Activated CD8-positive, alpha-beta T cell treated with anti-CD3 and anti-CD28 coated beads for 36 hours (primary cell): ENCODE measurements at regions not wholly inside any gene's neighbourhood (a gene's known extent, or its start where the extent isn't known, plus 50 kb on each side); places are given as distances from the start of the nearest gene placed in this dataset.

Source experiments
- ATAC-seq: fragments of 200-7000 bp; cut with Tn5 transposase; one replicate; pipeline ENCODE4 v1.10.0; 2021; ENCODE audit warnings: mild to moderate bottlenecking, moderate library complexity
- CTCF ChIA-PET: fragments of 350-600 bp; sonication (Branson Sonifier 250); formaldehyde crosslinking; loops from one replicate; lab custom pipeline; 2021; ENCODE audit warnings: antibody characterized with exemption; lab: Charles Lee
- POLR2A ChIA-PET: fragments of 350-600 bp; sonication (Branson Sonifier 250); formaldehyde crosslinking; loops from one replicate; lab custom pipeline; 2021; ENCODE audit warnings: antibody characterized with exemption; lab: Charles Lee
- DNase-seq: peaks from one replicate; pipeline ENCODE4 v3.0.0-alpha.2; 2020
- H3K27ac Mint-ChIP-seq: one replicate; pipeline ENCODE4 v1.8.0; 2021; ENCODE audit warnings: mild to moderate bottlenecking, mixed read lengths
- H3K27me3 Mint-ChIP-seq: one replicate; pipeline ENCODE4 v1.8.0; 2021; ENCODE audit warnings: mixed read lengths
- H3K36me3 Mint-ChIP-seq: one replicate; pipeline ENCODE4 v1.8.0; 2021; ENCODE audit warnings: low read depth, mixed read lengths
- H3K4me1 Mint-ChIP-seq: one replicate; pipeline ENCODE4 v1.8.0; 2021; ENCODE audit warnings: low read depth, mixed read lengths
- H3K4me3 Mint-ChIP-seq: one replicate; pipeline ENCODE4 v1.8.0; 2021; ENCODE audit warnings: mild to moderate bottlenecking, moderate library complexity, mixed read lengths
- H3K9me3 Mint-ChIP-seq: one replicate; pipeline ENCODE4 v1.8.0; 2021; ENCODE audit warnings: mixed read lengths
- CTCF ChIP-seq: fragments of 200-600 bp; IDR thresholded peaks from one replicate; pipeline ENCODE4 v1.8.0; 2022; ENCODE audit warnings: antibody characterized with exemption, mild to moderate bottlenecking
- intact Hi-C: fragments of 100-400 bp; cut with micrococcal nuclease; formaldehyde crosslinking; loops from one replicate; pipeline ENCODE4 v1.10.0; 2022

GRCh38 chr20:10798811-10799210 is 125.0 kb upstream of the JAG1 start:
- TF ChIP-seq CTCF: no peak
- no peaks in the 10 kb centered on the region for H3K36me3 Mint-ChIP-seq
- peaks cover 1% of the 10 kb centered on the region for H3K27me3 Mint-ChIP-seq
- DNase-seq: no peak
- H3K27ac Mint-ChIP-seq: no peak overlapping the region
- intact Hi-C loops: no loop called here
- H3K4me1 Mint-ChIP-seq: no peaks in the 10 kb centered on the region
- ChIA-PET POLR2A (no interaction called here), CTCF (no interaction called here)
- no peak for ATAC-seq
- H3K4me3 Mint-ChIP-seq: no peak overlapping the region
- H3K9me3 Mint-ChIP-seq: no peaks in the 10 kb centered on the region

GRCh38 chr20:10799735-10800134 is 125.9 kb upstream of the JAG1 start:
- no peak for ATAC-seq
- Mint-ChIP-seq H3K9me3 (no peaks in the 10 kb centered on the region), H3K4me1 (no peaks in the 10 kb centered on the region), H3K27me3 (peaks cover 1% of the 10 kb centered on the region), H3K27ac (no peak overlapping the region), H3K36me3 (no peaks in the 10 kb centered on the region), H3K4me3 (no peak overlapping the region)
- POLR2A ChIA-PET: no interaction called here
- CTCF ChIA-PET: no interaction called here
- intact Hi-C loops: no loop called here
- TF ChIP-seq CTCF: no peak
- no peak for DNase-seq

- DNase-seq (no peak), ATAC-seq (no peak)
- CTCF ChIA-PET: no interaction called here
- Mint-ChIP-seq H3K4me1 (no peaks in the 10 kb centered on the region), H3K27ac (no peak overlapping the region), H3K4me3 (no peak overlapping the region), H3K27me3 (peaks cover 1% of the 10 kb centered on the region), H3K36me3 (no peaks in the 10 kb centered on the region), H3K9me3 (no peaks in the 10 kb centered on the region)
- intact Hi-C loops: no loop called here
- POLR2A ChIA-PET: no interaction called here
- no peak for TF ChIP-seq CTCF
These were observed 126.5 kb upstream of the JAG1 start for GRCh38 chr20:10800288-10800687.

- intact Hi-C loops: no loop called here
- no peak overlapping the region for H3K27ac Mint-ChIP-seq
- no peaks in the 10 kb centered on the region for H3K36me3 Mint-ChIP-seq
- ChIA-PET CTCF (no interaction called here), POLR2A (no interaction called here)
- H3K4me3 Mint-ChIP-seq: no peak overlapping the region
- H3K9me3 Mint-ChIP-seq: no peaks in the 10 kb centered on the region
- no peak for DNase-seq
- H3K4me1 Mint-ChIP-seq: no peaks in the 10 kb centered on the region
- no peak for TF ChIP-seq CTCF
- no peak for ATAC-seq
- peaks cover 1% of the 10 kb centered on the region for H3K27me3 Mint-ChIP-seq
These were observed 128.4 kb upstream of the JAG1 start for GRCh38 chr20:10802236-10802635.

- intact Hi-C loops: no loop called here
- Mint-ChIP-seq H3K27ac (no peak overlapping the region), H3K9me3 (no peaks in the 10 kb centered on the region), H3K4me3 (no peak overlapping the region), H3K36me3 (no peaks in the 10 kb centered on the region), H3K27me3 (peaks cover 1% of the 10 kb centered on the region), H3K4me1 (no peaks in the 10 kb centered on the region)
- no peak for TF ChIP-seq CTCF
- DNase-seq (no peak), ATAC-seq (no peak)
- CTCF ChIA-PET: no interaction called here
- POLR2A ChIA-PET: interaction anchor here (0.7 to 0.8 kb wide), 2 partner anchors 37 to 117 kb away, joined by 3 read pairs; no protein-coding TSS in a partner anchor
These were observed 132.0 kb upstream of the JAG1 start for GRCh38 chr20:10805764-10806163.
